ENCODE measurements at regions not wholly inside any gene's neighbourhood (a gene's known extent, or its start where the extent isn't known, plus 50 kb on each side); places are given as distances from the start of the nearest gene placed in this dataset.

DNA sequence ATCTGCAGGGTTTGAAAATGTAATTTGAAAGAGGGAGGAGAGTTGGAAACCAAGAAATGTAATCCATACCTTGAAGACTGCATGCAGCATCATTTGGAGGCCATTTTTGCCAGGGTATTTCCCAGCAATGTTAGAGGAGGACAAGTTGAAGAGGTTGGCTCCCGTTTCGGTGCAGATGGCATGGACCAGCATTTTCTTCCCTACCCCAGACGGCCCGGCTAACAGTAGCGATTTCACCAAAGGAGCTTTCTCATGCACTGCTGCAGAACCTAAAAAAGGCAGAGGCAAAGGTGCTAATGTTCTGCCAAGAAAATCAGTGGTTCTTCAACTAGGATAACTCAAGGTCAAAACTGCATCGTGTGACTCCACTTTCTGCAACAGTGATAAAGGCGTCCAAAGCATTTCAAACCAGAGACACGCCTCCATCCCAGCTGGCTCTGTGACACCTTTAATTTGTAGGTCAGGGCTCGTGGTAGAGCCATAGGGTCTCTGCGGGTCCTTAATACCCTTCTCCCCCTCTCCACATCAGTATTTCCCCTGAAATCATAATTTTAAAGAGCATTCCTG lies 99.6 kb upstream of the ASB18 start:
- no peak overlapping the region for H3K4me2 ChIP-seq (ENCODE audit: low read length)
- no TSS peak for BruUV-seq (replicated peaks)
- peaks cover 51% of the 10 kb centered on the region for H3K27me3 ChIP-seq (ENCODE audit: low read length)
- H3K9me2 ChIP-seq (replicated peaks; ENCODE audit: low read length) = no peaks in the 10 kb centered on the region
- H3K79me2 ChIP-seq (ENCODE audit: low read length) = no peaks in the 10 kb centered on the region
- TF ChIP-seq EZH2 (IDR thresholded peaks at IDR 0.05; ENCODE audit: low read length, unreplicated experiment) = no peak
- no peak for TF ChIP-seq EZH2phosphoT487 (IDR thresholded peaks at IDR 0.05; ENCODE audit: borderline replicate concordance, low read length)
- no peak for TF ChIP-seq CTCF (conservative IDR thresholded peaks at IDR 0.05; ENCODE audit: low read depth, low read length)
- H3K4me3 ChIP-seq (ENCODE audit: low read length) = no peak overlapping the region
- H3K36me3 ChIP-seq (ENCODE audit: low read depth, low read length) = no peaks in the 10 kb centered on the region
- H3K9ac ChIP-seq (ENCODE audit: low read length) = no peak overlapping the region
- no peaks in the 10 kb centered on the region for H3K9me3 ChIP-seq (ENCODE audit: low read length)
- H4K20me1 ChIP-seq (ENCODE audit: low read length) = no peaks in the 10 kb centered on the region
- no peak overlapping the region for H3K27ac ChIP-seq (ENCODE audit: low read length)
- intact Hi-C loops (cut with micrococcal nuclease) = no loop called here
- ChIA-PET POLR2A (ENCODE audit: unreplicated experiment) (no interaction called here), CTCF (no interaction called here)
- ATAC-seq (no peak), DNase-seq (no peak)
- H2AFZ ChIP-seq (ENCODE audit: low read length) = no peak overlapping the region
- H3F3A ChIP-seq (ENCODE audit: low read length, unreplicated experiment) = no peaks in the 10 kb centered on the region
- H3K4me1 ChIP-seq (ENCODE audit: insufficient read depth, low read length) = no peaks in the 10 kb centered on the region

DNA sequence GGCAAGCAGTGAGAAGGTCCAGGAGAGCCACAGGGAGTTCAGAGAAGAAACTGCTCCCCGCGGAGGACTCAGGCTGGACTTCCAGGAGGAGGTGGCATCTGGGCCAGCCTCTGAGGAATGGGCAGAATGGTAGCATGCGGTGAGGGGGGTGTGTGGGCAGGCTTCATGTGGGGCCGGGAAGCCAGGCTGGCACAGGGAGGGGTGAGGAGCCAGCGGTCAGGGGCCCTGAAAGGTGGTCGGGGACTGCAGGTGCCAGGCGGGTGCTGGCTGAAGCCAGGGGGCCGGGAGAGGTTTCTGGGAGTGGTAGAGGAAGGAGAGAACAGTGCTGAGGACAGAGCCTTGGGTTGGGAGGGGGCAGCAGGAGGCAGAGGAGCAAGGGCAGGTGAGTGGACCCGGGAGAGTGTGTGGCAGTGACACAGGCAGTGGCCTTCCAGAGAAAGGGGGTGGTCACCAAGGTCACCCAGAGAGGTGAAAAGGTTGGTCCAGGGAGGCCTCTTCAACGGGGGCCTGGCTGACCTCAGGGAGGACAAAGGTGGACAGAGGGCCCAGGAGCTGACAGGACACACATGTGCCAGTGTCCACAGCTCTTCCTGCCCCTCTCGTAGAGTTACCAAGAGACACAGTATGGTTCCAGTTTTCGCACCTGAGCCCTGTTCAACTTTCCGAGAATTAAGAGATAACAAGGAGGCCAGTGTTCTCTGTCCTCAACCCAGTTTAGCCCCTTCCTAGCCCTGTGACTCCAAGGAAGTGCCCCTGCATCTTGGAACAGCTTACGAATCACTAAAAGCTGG lies 101.2 kb upstream of the ASB18 start:
- peaks cover 67% of the 10 kb centered on the region for H3K27me3 ChIP-seq (ENCODE audit: low read length)
- BruUV-seq (replicated peaks) = no TSS peak
- H3K79me2 ChIP-seq (ENCODE audit: low read length) = no peaks in the 10 kb centered on the region
- intact Hi-C loops (cut with micrococcal nuclease) = no loop called here
- H3K4me1 ChIP-seq (ENCODE audit: insufficient read depth, low read length) = no peaks in the 10 kb centered on the region
- H3K36me3 ChIP-seq (ENCODE audit: low read depth, low read length) = no peaks in the 10 kb centered on the region
- H3K4me3 ChIP-seq (ENCODE audit: low read length) = no peak overlapping the region
- TF ChIP-seq CTCF (conservative IDR thresholded peaks at IDR 0.05; ENCODE audit: low read depth, low read length) (no peak), EZH2phosphoT487 (IDR thresholded peaks at IDR 0.05; ENCODE audit: borderline replicate concordance, low read length) (no peak), EZH2 (IDR thresholded peaks at IDR 0.05; ENCODE audit: low read length, unreplicated experiment) (no peak)
- CTCF ChIA-PET = no interaction called here
- no peaks in the 10 kb centered on the region for H3K9me3 ChIP-seq (ENCODE audit: low read length)
- no peaks in the 10 kb centered on the region for H3F3A ChIP-seq (ENCODE audit: low read length, unreplicated experiment)
- H3K27ac ChIP-seq (ENCODE audit: low read length) = no peak overlapping the region
- no peak overlapping the region for H3K4me2 ChIP-seq (ENCODE audit: low read length)
- no peaks in the 10 kb centered on the region for H4K20me1 ChIP-seq (ENCODE audit: low read length)
- H2AFZ ChIP-seq (ENCODE audit: low read length) = no peak overlapping the region
- H3K9me2 ChIP-seq (replicated peaks; ENCODE audit: low read length) = no peaks in the 10 kb centered on the region
- DNase-seq (no peak), ATAC-seq (no peak)
- no peak overlapping the region for H3K9ac ChIP-seq (ENCODE audit: low read length)
- POLR2A ChIA-PET (ENCODE audit: unreplicated experiment) = no interaction called here

- POLR2A ChIA-PET (ENCODE audit: unreplicated experiment) = no interaction called here
Observed at GRCh38 chr2:236366049-236366387, 101.8 kb upstream of the ASB18 start.

More at GRCh38 chr2:236366049-236366387, 101.8 kb upstream of the ASB18 start:
- H3F3A ChIP-seq (ENCODE audit: low read length, unreplicated experiment) = no peaks in the 10 kb centered on the region
- BruUV-seq (replicated peaks) = no TSS peak
- H3K27ac ChIP-seq (ENCODE audit: low read length) = no peak overlapping the region
- CTCF ChIA-PET = no interaction called here
- H3K9ac ChIP-seq (ENCODE audit: low read length) = no peak overlapping the region
- no peak overlapping the region for H3K4me3 ChIP-seq (ENCODE audit: low read length)
- no peaks in the 10 kb centered on the region for H3K36me3 ChIP-seq (ENCODE audit: low read depth, low read length)
- no peaks in the 10 kb centered on the region for H3K4me1 ChIP-seq (ENCODE audit: insufficient read depth, low read length)
- ATAC-seq (no peak), DNase-seq (no peak)
- H3K27me3 ChIP-seq (ENCODE audit: low read length) = peaks cover 69% of the 10 kb centered on the region
- no peak overlapping the region for H3K4me2 ChIP-seq (ENCODE audit: low read length)
- H3K79me2 ChIP-seq (ENCODE audit: low read length) = no peaks in the 10 kb centered on the region
- no peaks in the 10 kb centered on the region for H4K20me1 ChIP-seq (ENCODE audit: low read length)
- TF ChIP-seq EZH2phosphoT487 (IDR thresholded peaks at IDR 0.05; ENCODE audit: borderline replicate concordance, low read length) (no peak), CTCF (conservative IDR thresholded peaks at IDR 0.05; ENCODE audit: low read depth, low read length) (no peak), EZH2 (IDR thresholded peaks at IDR 0.05; ENCODE audit: low read length, unreplicated experiment) (no peak)
- H2AFZ ChIP-seq (ENCODE audit: low read length) = no peak overlapping the region
- no peaks in the 10 kb centered on the region for H3K9me2 ChIP-seq (replicated peaks; ENCODE audit: low read length)
- intact Hi-C loops (cut with micrococcal nuclease) = no loop called here
- no peaks in the 10 kb centered on the region for H3K9me3 ChIP-seq (ENCODE audit: low read length)

All from PC-3 (cell line).